AG04449 (cell line): ENCODE measurements at regions not wholly inside any gene's neighbourhood (a gene's known extent, or its start where the extent isn't known, plus 50 kb on each side); places are given as distances from the start of the nearest gene placed in this dataset.

ENCODE experiments used
- CTCF ChIA-PET: fragments of 350-600 bp; formaldehyde crosslinking; extraction: SDS; loops from one replicate; lab custom pipeline; 2021; ENCODE audit warnings: antibody characterized with exemption; lab: Yijun Ruan, JAX
- POLR2A ChIA-PET: fragments of 400-600, 350-600 bp; formaldehyde crosslinking; extraction: SDS; loops from one replicate; lab custom pipeline; 2020; ENCODE audit warnings: antibody characterized with exemption, inconsistent platforms; lab: Yijun Ruan, JAX
- DNase-seq: peaks from one replicate; pipeline ENCODE4 v3.0.0-alpha.2; 2010; ENCODE audit warnings: low read depth, low spot score
- H3K4me3 ChIP-seq: 2 replicates; pipeline ENCODE4 v1.5.1; 2011; ENCODE audit warnings: low read depth, mild to moderate bottlenecking, control low read depth, low read length
- TF ChIP-seq, protein P1 (sequence below): IDR thresholded peaks from one replicate; pipeline ENCODE4 v1.5.1; 2011; ENCODE audit warnings: mild to moderate bottlenecking, moderate library complexity, low read length, control low read depth, inconsistent platforms; ENCODE audit not compliant: insufficient read depth; ENCODE audit errors: missing control alignments

GRCh38 chr5:174601946-174602345, 122.4 kb upstream of the MSX2 start:
- CTCF ChIA-PET: no interaction called here

GRCh38 chr5:174606153-174606552, 118.2 kb upstream of the MSX2 start:
- ChIA-PET POLR2A (no interaction called here), CTCF (no interaction called here)
- DNase-seq: no peak
- TF ChIP-seq, protein P1, sequence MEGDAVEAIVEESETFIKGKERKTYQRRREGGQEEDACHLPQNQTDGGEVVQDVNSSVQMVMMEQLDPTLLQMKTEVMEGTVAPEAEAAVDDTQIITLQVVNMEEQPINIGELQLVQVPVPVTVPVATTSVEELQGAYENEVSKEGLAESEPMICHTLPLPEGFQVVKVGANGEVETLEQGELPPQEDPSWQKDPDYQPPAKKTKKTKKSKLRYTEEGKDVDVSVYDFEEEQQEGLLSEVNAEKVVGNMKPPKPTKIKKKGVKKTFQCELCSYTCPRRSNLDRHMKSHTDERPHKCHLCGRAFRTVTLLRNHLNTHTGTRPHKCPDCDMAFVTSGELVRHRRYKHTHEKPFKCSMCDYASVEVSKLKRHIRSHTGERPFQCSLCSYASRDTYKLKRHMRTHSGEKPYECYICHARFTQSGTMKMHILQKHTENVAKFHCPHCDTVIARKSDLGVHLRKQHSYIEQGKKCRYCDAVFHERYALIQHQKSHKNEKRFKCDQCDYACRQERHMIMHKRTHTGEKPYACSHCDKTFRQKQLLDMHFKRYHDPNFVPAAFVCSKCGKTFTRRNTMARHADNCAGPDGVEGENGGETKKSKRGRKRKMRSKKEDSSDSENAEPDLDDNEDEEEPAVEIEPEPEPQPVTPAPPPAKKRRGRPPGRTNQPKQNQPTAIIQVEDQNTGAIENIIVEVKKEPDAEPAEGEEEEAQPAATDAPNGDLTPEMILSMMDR: no peak
- H3K4me3 ChIP-seq: no peak overlapping the region

More at GRCh38 chr5:174601946-174602345, 122.4 kb upstream of the MSX2 start:
- POLR2A ChIA-PET: no interaction called here
- TF ChIP-seq, protein P1: no peak
- H3K4me3 ChIP-seq: no peak overlapping the region
- DNase-seq: no peak

DNA sequence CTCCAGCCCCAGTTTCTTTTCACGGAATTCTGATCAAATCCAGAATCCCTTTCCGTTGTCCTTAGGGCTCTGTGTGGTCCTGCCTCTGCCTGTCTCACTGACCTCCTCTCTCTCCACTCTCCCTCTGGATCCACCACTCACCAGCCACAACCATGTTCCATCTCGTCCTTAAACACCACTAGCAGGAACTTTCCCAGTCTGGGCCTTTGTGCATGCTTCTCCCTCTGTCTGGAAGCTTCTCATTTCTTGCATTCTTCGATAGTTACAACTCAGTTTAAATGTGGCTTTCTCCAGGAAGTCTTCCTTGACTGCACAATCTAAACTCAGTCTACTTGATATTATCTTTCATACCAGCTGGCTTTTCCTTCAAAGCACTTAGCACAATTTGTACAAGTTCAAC, 117.7 kb upstream of the MSX2 start:
- CTCF ChIA-PET: no interaction called here
- POLR2A ChIA-PET: no interaction called here
- DNase-seq: no peak
- no peak overlapping the region for H3K4me3 ChIP-seq
- TF ChIP-seq, protein P1: no peak

- ChIA-PET POLR2A (no interaction called here), CTCF (no interaction called here)
- no peak overlapping the region for H3K4me3 ChIP-seq
- TF ChIP-seq, protein P1: no peak
- no peak for DNase-seq
Observed at GRCh38 chr5:174607205-174607604, 117.2 kb upstream of the MSX2 start.

GRCh38 chr5:174607916-174608315, 116.5 kb upstream of the MSX2 start:
- ChIA-PET CTCF (no interaction called here), POLR2A (no interaction called here)
- no peak overlapping the region for H3K4me3 ChIP-seq
- TF ChIP-seq, protein P1: no peak
- no peak for DNase-seq

DNA sequence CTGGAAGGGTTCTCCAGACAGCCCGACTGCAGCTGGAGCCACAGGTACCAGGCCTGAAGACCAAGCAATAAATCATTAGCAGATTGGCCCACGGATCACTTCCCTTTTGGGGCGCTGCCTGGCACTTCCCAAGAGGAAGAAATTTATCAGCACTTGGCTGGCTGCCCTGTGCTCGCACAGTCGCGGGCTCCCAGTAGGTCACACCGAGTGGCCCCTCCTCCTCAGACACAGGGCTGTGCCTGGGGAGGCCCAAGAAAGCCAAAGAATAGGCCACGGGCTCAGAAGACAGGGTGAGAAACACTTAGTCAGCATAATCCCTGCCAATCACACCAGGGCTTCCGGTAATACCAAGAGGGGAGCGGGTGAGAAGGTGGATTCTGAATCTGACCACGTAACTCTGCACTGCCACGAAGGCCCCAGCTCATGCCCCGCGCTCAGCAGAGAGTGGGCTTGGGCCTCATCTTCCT, 115.7 kb upstream of the MSX2 start:
- no peak overlapping the region for H3K4me3 ChIP-seq
- no peak for DNase-seq
- TF ChIP-seq, protein P1: no peak
- CTCF ChIA-PET: no interaction called here
- POLR2A ChIA-PET: no interaction called here
